Kidney (tissue), 13 donors: ENCODE measurements at regions not wholly inside any gene's neighbourhood (a gene's known extent, or its start where the extent isn't known, plus 50 kb on each side); places are given as distances from the start of the nearest gene placed in this dataset.

ENCODE experiments used
- DNase-seq, 5 donors: peaks; one replicate each; pipeline ENCODE4 v3.0.0-alpha.2; 2013 to 2020
- FAIRE-seq: peaks from 2 replicates; lab custom pipeline; 2012; peaks lifted over from hg19 to GRCh38; lab: Jason Lieb, UNC
- H3K27ac ChIP-seq, 2 donors: one replicate each; pipeline ENCODE4 v1.7.0; 2013; ENCODE audit warnings: low read depth in 2 of 2, low read length in 2 of 2, inconsistent platforms in 1 of 2
- H3K27me3 ChIP-seq: one replicate; pipeline ENCODE4 v1.7.1; 2013; ENCODE audit warnings: low read length, inconsistent platforms; ENCODE audit not compliant: control insufficient read depth, insufficient read depth
- H3K36me3 ChIP-seq, 3 donors: one replicate each; pipeline versions ENCODE4 v1.7.0 to v1.7.1; 2013; ENCODE audit warnings: low read length in 3 of 3, control low read depth in 1 of 3, inconsistent platforms in 1 of 3; ENCODE audit not compliant: insufficient read depth in 3 of 3, control insufficient read depth in 2 of 3
- H3K4me1 ChIP-seq, 3 donors: one replicate each; pipeline versions ENCODE4 v1.7.0 to v1.7.1; 2013; ENCODE audit warnings: low read length in 3 of 3, inconsistent platforms in 1 of 3, low read depth in 1 of 3; ENCODE audit not compliant: control insufficient read depth in 2 of 3, insufficient read depth in 2 of 3
- H3K4me3 ChIP-seq, 3 donors: one replicate each; pipeline versions ENCODE4 v1.7.0 to v1.8.1; 2013; ENCODE audit warnings: low read length in 3 of 3, control low read depth in 1 of 3, inconsistent platforms in 1 of 3
- H3K9ac ChIP-seq, 3 donors: one replicate each; pipeline versions ENCODE4 v1.7.0 to v1.7.1; 2013; ENCODE audit warnings: low read length in 3 of 3, control low read depth in 1 of 3, inconsistent platforms in 1 of 3
- H3K9me3 ChIP-seq, 3 donors: one replicate each; pipeline versions ENCODE4 v1.7.0 to v1.7.1; 2013; ENCODE audit warnings: low read length in 3 of 3, control low read depth in 1 of 3, inconsistent platforms in 1 of 3; ENCODE audit not compliant: control insufficient read depth in 2 of 3, insufficient read depth in 1 of 3
- CTCF ChIP-seq: IDR thresholded peaks from 3 replicates; pipeline ENCODE4 v1.5.1; 2012; ENCODE audit warnings: mild to moderate bottlenecking, moderate library complexity, borderline replicate concordance; ENCODE audit not compliant: insufficient read depth; ENCODE audit errors: extremely low read depth
- intact Hi-C: fragments of 100-400 bp; cut with DNase I; formaldehyde crosslinking; loops from one replicate; pipeline ENCODE4 v1.11.1; 2022
- donor health status: control.
- donor health status: control.
- donor health status: control.
- donor health status: control.
- donor health status: control.
- donor health status: DM: yes; HTN: yes; CAD: no.
- donor health status: Normal renal cell carcinoma (clear cell type).

- TF ChIP-seq CTCF = no peak
- no peak overlapping the region for H3K27ac ChIP-seq
- H3K4me3 ChIP-seq = no peak overlapping the region
- H3K9me3 ChIP-seq = no peaks in the 10 kb centered on the region
- no peaks in the 10 kb centered on the region for H3K27me3 ChIP-seq
- DNase-seq = no peak
- H3K4me1 ChIP-seq = no peaks in the 10 kb centered on the region
- FAIRE-seq = no peak
- intact Hi-C loops = no loop called here
- no peaks in the 10 kb centered on the region for H3K36me3 ChIP-seq
- no peak overlapping the region for H3K9ac ChIP-seq
Measured at GRCh38 chr3:180375831-180376230, 226.1 kb upstream of the TTC14 start.

- Histone ChIP-seq H3K9ac (no peak overlapping the region), H3K4me3 (no peak overlapping the region), H3K27ac (no peak overlapping the region), H3K36me3 (no peaks in the 10 kb centered on the region), H3K27me3 (no peaks in the 10 kb centered on the region), H3K4me1 (no peaks in the 10 kb centered on the region), H3K9me3 (no peaks in the 10 kb centered on the region)
- intact Hi-C loops = no loop called here
- FAIRE-seq (no peak), DNase-seq (no peak)
- no peak for TF ChIP-seq CTCF
Measured at GRCh38 chr3:180378496-180378895, 223.5 kb upstream of the TTC14 start.

GRCh38 chr3:180382638-180383180 lies 219.3 kb upstream of the TTC14 start:
- intact Hi-C loops = no loop called here
- H3K27me3 ChIP-seq = no peaks in the 10 kb centered on the region
- no peak overlapping the region for H3K4me3 ChIP-seq
- no peak overlapping the region for H3K9ac ChIP-seq
- FAIRE-seq (no peak), DNase-seq (no peak)
- no peaks in the 10 kb centered on the region for H3K9me3 ChIP-seq
- no peak for TF ChIP-seq CTCF
- no peaks in the 10 kb centered on the region for H3K36me3 ChIP-seq
- H3K4me1 ChIP-seq = no peaks in the 10 kb centered on the region
- no peak overlapping the region for H3K27ac ChIP-seq
